HG03558 (cell line): ENCODE measurements at regions not wholly inside any gene's neighbourhood (a gene's known extent, or its start where the extent isn't known, plus 50 kb on each side); places are given as distances from the start of the nearest gene placed in this dataset.
"Not testable (repeated sequence)": the region's sequence is repeated elsewhere in the genome, so short reads cannot be mapped to it uniquely, and the experiment has no call there.

Experiments used
- ATAC-seq: cut with Tn5 transposase; IDR thresholded peaks from one replicate; pipeline ENCODE4 v1.9.1; 2021; ENCODE audit warnings: moderate number of reproducible peaks; ENCODE audit not compliant: unreplicated experiment; ENCODE audit errors: extremely low read depth

- ATAC-seq: no peak
These were observed 114.7 kb upstream of the ALDH1A3 start for GRCh38 chr15:100764778-100765466.

- no peak for ATAC-seq
These were observed 114.0 kb upstream of the ALDH1A3 start for GRCh38 chr15:100765467-100766241.

GRCh38 chr15:100766243-100767000 lies 113.2 kb upstream of the ALDH1A3 start:
- ATAC-seq: no peak

- no peak for ATAC-seq
These were observed 112.4 kb upstream of the ALDH1A3 start for GRCh38 chr15:100767001-100767825.

GRCh38 chr15:100768501-100768931 lies 111.1 kb upstream of the ALDH1A3 start:
- no peak for ATAC-seq

GRCh38 chr15:100769043-100769974 lies 110.3 kb upstream of the ALDH1A3 start:
- no peak for ATAC-seq

GRCh38 chr15:100769975-100770340 lies 109.7 kb upstream of the ALDH1A3 start:
- no peak for ATAC-seq

GRCh38 chr15:100770661-100771584 lies 108.7 kb upstream of the ALDH1A3 start:
- no peak for ATAC-seq

- no peak for ATAC-seq
These were observed 107.9 kb upstream of the ALDH1A3 start for GRCh38 chr15:100771746-100772145.

- ATAC-seq: no peak
These were observed 107.2 kb upstream of the ALDH1A3 start for GRCh38 chr15:100772478-100772877.

GRCh38 chr15:100772892-100773520 lies 106.6 kb upstream of the ALDH1A3 start:
- ATAC-seq: no peak

GRCh38 chr15:100774044-100774443 lies 105.6 kb upstream of the ALDH1A3 start:
- ATAC-seq: not testable (repeated sequence)

GRCh38 chr15:100775581-100776185 lies 103.9 kb upstream of the ALDH1A3 start:
- no peak for ATAC-seq

GRCh38 chr15:100777821-100778220 lies 101.8 kb upstream of the ALDH1A3 start:
- ATAC-seq: no peak

- ATAC-seq: no peak
These were observed 100.8 kb upstream of the ALDH1A3 start for GRCh38 chr15:100778831-100779288.

GRCh38 chr15:100779331-100780207 lies 100.1 kb upstream of the ALDH1A3 start:
- no peak for ATAC-seq
